ENCODE measurements at regions not wholly inside any gene's neighbourhood (a gene's known extent, or its start where the extent isn't known, plus 50 kb on each side); places are given as distances from the start of the nearest gene placed in this dataset.

GRCh38 chr5:173524136-173524535, 92.3 kb downstream of the BOD1 start:
- no peak for DNase-seq

GRCh38 chr5:173523388-173523787, 93.1 kb downstream of the BOD1 start:
- no peak for DNase-seq

- DNase-seq, result no peak
Observed at GRCh38 chr5:173522518-173522917, 93.9 kb downstream of the BOD1 start.

- DNase-seq, result no peak
Observed at GRCh38 chr5:173518856-173519255, 97.6 kb downstream of the BOD1 start.

GRCh38 chr5:173517648-173518047, 98.8 kb downstream of the BOD1 start:
- no peak for DNase-seq

- no peak for DNase-seq
Observed at GRCh38 chr5:173515526-173515925, 100.9 kb downstream of the BOD1 start.

GRCh38 chr5:173514661-173515060, 101.8 kb downstream of the BOD1 start:
- no peak for DNase-seq

GRCh38 chr5:173513521-173513991, 102.9 kb downstream of the BOD1 start:
- DNase-seq, result peak; percentile 29

- DNase-seq, result no peak
Observed at GRCh38 chr5:173512637-173513435, 103.6 kb downstream of the BOD1 start.

GRCh38 chr5:173509060-173509459, 107.4 kb downstream of the BOD1 start:
- no peak for DNase-seq

- no peak for DNase-seq
Observed at GRCh38 chr5:173507171-173507570, 109.3 kb downstream of the BOD1 start.

GRCh38 chr5:173505634-173506033, 110.8 kb downstream of the BOD1 start:
- no peak for DNase-seq

- no peak for DNase-seq
Observed at GRCh38 chr5:173501922-173502321, 114.5 kb downstream of the BOD1 start.

GRCh38 chr5:173501271-173501670, 115.2 kb downstream of the BOD1 start:
- no peak for DNase-seq

- no peak for DNase-seq
Observed at GRCh38 chr5:173500213-173500560, 116.3 kb downstream of the BOD1 start.

- DNase-seq, result no peak
Observed at GRCh38 chr5:173499471-173500212, 116.8 kb downstream of the BOD1 start.

GRCh38 chr5:173498739-173499470, 117.5 kb downstream of the BOD1 start:
- no peak for DNase-seq

GRCh38 chr5:173498286-173498685, 118.2 kb downstream of the BOD1 start:
- peak; percentile 29 for DNase-seq

GRCh38 chr5:173497685-173498084, 118.8 kb downstream of the BOD1 start:
- DNase-seq, result no peak

- DNase-seq, result no peak
Observed at GRCh38 chr5:173496883-173497255, 119.6 kb downstream of the BOD1 start.

- no peak for DNase-seq
Observed at GRCh38 chr5:173496129-173496882, 120.1 kb downstream of the BOD1 start.

- DNase-seq, result no peak
Observed at GRCh38 chr5:173495225-173495904, 121.1 kb downstream of the BOD1 start.

Data from retina (tissue), 1 donor.